NT2/D1 (cell line): ENCODE measurements at regions not wholly inside any gene's neighbourhood (a gene's known extent, or its start where the extent isn't known, plus 50 kb on each side); places are given as distances from the start of the nearest gene placed in this dataset.

Source experiments
- DNase-seq: peaks from one replicate; pipeline ENCODE4 v3.0.0-alpha.2; 2011; ENCODE audit warnings: low read depth, low spot score
- H3K27me3 ChIP-seq: 2 replicates; pipeline ENCODE4 v1.6.0; 2011; ENCODE audit warnings: mild to moderate bottlenecking; ENCODE audit not compliant: insufficient read length, insufficient read depth
- H3K36me3 ChIP-seq: 2 replicates; pipeline ENCODE4 v1.6.1; 2011; ENCODE audit warnings: mild to moderate bottlenecking, low read length, mixed read lengths; ENCODE audit not compliant: insufficient read depth, insufficient read length
- H3K4me1 ChIP-seq: 2 replicates; pipeline ENCODE4 v1.5.1; 2011; ENCODE audit not compliant: insufficient read depth, insufficient read length
- H3K4me3 ChIP-seq: 2 replicates; pipeline ENCODE4 v1.5.1; 2011; ENCODE audit warnings: low read depth; ENCODE audit not compliant: insufficient read length
- H3K9ac ChIP-seq: 2 replicates; pipeline ENCODE4 v1.6.0; 2011; ENCODE audit warnings: low read depth; ENCODE audit not compliant: insufficient read length
- H3K9me3 ChIP-seq: 2 replicates; pipeline ENCODE4 v1.5.1; 2011; ENCODE audit warnings: mild to moderate bottlenecking, low read length; ENCODE audit not compliant: insufficient read depth
- SUZ12 ChIP-seq: IDR thresholded peaks from 2 replicates; pipeline ENCODE4 v1.6.1; 2011; ENCODE audit not compliant: insufficient read length, insufficient read depth; ENCODE audit errors: extremely low read depth
- YY1 ChIP-seq: IDR thresholded peaks from 2 replicates; pipeline ENCODE4 v1.6.1; 2011; ENCODE audit not compliant: insufficient read length, insufficient read depth
- ZNF274 ChIP-seq: IDR thresholded peaks from 2 replicates; pipeline ENCODE4 v1.6.1; 2011; ENCODE audit warnings: mild to moderate bottlenecking, low read depth, low read length

DNA sequence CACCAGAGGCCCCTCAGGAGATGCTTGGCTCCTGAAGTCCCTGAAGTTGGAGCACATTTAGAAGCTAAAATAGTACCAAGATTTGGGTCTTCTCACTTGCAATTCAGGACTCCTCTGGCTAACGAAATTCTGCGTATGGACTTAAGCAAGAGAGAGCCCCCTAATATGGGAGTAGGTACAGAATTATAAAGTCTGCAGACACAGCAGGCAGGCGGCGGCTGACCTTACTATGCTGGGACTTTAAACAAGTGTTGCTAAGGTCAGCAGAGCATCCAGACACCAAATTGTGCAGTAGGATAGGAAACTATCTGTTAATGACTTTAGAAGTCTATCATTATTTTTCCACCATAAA, 104.5 kb upstream of the PDE4B start:
- Histone ChIP-seq H3K9me3 (peaks cover 12% of the 10 kb centered on the region; the same call in 1 of the 2 replicates), H3K27me3 (peaks cover 8% of the 10 kb centered on the region), H3K4me3 (no peak overlapping the region), H3K4me1 (no peaks in the 10 kb centered on the region), H3K9ac (no peak overlapping the region), H3K36me3 (no peaks in the 10 kb centered on the region)
- no peak for TF ChIP-seq ZNF274
- DNase-seq: no peak

DNA sequence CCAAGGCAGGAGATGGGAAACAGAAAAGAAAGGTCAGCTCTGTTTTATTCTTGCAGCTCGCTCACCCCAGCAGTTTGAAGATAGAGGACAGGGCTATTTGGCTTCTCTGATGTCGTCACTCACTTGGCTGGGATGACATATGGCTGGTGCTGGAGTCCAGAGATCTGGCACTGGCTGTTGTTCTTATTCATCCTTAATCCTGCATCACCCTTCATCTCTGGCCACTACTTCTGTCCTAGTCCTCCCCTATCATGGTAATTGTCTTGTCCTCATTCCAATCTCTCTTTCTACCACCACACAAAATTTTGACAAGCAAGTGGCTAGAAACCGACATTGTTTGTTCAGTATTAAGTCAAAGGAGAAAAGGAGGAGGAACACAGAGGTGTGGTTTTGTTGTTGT, 103.8 kb upstream of the PDE4B start:
- no peak for DNase-seq

DNA sequence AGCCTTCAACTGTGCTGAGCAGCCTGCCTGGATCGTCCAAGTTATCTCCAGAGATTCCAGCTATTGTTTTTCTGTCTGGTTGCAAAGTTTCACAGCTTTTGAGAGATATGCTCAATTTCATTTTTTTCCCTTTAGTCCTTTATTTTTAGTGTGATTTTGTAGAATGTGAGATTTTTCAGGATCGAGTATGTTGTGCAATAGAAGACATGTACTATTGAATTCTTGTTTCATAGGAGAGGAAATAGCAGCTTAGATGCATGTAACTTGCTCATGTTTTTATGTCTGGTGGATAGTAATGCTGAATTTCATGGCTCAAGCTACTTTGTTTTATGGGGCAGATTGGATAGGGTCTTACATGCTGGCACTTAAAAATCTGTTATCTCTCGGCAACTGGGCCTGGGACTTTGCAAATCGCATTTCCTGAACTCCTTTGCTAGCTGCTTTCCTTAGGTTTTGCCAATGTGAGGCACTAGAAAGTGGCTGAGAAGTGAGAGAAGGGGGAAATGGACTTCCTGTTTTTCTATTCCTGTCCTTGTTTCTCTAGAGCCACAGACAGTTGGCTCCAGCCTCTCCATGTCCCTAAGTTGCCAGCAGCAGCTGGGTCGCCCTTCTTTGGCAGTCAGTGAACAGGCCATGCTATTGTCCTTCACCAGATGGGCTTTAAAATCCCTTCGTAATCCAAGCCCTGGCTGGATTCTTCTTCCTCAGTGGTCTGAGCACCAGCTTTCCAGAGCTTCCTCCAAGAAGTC, 101.4 kb upstream of the PDE4B start:
- Histone ChIP-seq H3K27me3 (peaks cover 8% of the 10 kb centered on the region), H3K4me3 (no peak overlapping the region), H3K9ac (no peak overlapping the region), H3K36me3 (no peaks in the 10 kb centered on the region), H3K4me1 (no peaks in the 10 kb centered on the region), H3K9me3 (no peaks in the 10 kb centered on the region)
- no peak for DNase-seq
- TF ChIP-seq YY1 (no peak), SUZ12 (no peak), ZNF274 (no peak)

More for the DNA sequence above, 103.8 kb upstream of the PDE4B start:
- H3K4me1 ChIP-seq: no peaks in the 10 kb centered on the region
- peaks cover 12% of the 10 kb centered on the region; the same call in 1 of the 2 replicates for H3K9me3 ChIP-seq
- H3K9ac ChIP-seq: no peak overlapping the region
- H3K27me3 ChIP-seq: peaks cover 8% of the 10 kb centered on the region
- H3K36me3 ChIP-seq: no peaks in the 10 kb centered on the region
- TF ChIP-seq ZNF274 (no peak), SUZ12 (no peak), YY1 (no peak)
- no peak overlapping the region for H3K4me3 ChIP-seq

DNA sequence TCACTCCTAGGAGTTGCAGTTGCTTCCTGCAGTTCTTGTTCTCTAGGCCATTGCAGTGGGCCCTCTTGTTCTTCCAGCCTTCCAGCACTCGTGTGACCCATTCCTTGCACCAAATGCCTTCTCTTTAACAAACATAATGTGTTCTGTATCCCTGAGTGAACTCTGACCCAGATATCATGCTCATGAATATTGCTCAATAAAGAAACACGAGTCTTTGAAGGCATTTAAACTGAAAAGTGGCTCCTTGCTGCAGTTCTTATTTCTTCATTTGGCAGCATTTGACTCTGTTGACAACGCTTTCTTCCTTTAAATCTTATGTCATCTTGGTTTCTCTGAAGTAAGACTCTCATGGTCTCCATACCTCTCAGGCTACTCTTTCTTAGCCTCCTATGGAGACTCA, 100.7 kb upstream of the PDE4B start:
- Histone ChIP-seq H3K9ac (no peak overlapping the region), H3K9me3 (no peaks in the 10 kb centered on the region), H3K4me1 (no peaks in the 10 kb centered on the region), H3K36me3 (no peaks in the 10 kb centered on the region), H3K4me3 (no peak overlapping the region), H3K27me3 (peaks cover 8% of the 10 kb centered on the region)
- TF ChIP-seq YY1: no peak
- TF ChIP-seq ZNF274: no peak
- no peak for TF ChIP-seq SUZ12
- DNase-seq: no peak

DNA sequence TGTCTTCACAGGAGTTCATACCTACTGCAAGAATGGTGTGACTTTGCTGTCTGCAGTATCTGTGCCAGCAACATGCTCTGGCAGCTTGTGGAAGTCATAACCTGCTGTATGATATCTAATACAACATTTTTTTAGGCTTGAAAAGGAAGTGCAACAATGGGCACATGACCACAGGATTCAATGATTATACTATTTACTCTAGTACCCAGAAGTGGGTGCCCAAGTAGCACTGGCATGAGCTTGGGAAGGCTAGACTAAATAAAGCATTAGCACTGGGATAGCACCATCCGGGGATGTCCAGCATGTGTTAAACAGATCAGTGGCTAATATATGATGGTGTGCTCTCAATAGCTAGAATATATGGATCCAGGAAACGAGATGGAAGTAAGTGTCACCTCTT, 98.6 kb upstream of the PDE4B start:
- Histone ChIP-seq H3K27me3 (peaks cover 8% of the 10 kb centered on the region), H3K4me3 (no peak overlapping the region), H3K9me3 (no peaks in the 10 kb centered on the region), H3K36me3 (no peaks in the 10 kb centered on the region), H3K9ac (no peak overlapping the region), H3K4me1 (no peaks in the 10 kb centered on the region)
- DNase-seq: no peak
- TF ChIP-seq YY1: no peak

DNA sequence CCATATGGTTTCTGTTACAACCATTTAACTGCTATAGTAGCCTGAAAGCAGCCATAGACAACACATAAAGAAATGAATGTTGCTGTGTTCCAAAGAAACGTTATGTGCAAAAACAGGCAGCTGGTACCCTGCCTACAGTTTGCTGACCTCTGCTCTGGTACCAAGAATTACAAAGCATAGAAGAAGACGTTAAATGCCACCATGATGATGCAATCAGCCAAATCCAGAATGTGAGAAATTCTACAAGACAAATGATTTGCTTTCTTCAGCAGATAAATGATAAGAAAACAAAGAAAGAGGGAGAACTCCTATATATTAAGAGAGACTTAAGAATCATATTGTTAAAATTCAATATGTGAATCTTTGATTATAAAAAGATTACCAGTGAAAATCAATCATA, 97.8 kb upstream of the PDE4B start:
- Histone ChIP-seq H3K9ac (no peak overlapping the region), H3K27me3 (peaks cover 1% of the 10 kb centered on the region), H3K9me3 (no peaks in the 10 kb centered on the region), H3K36me3 (no peaks in the 10 kb centered on the region), H3K4me1 (no peaks in the 10 kb centered on the region), H3K4me3 (no peak overlapping the region)
- TF ChIP-seq SUZ12: no peak
- DNase-seq: no peak

DNA sequence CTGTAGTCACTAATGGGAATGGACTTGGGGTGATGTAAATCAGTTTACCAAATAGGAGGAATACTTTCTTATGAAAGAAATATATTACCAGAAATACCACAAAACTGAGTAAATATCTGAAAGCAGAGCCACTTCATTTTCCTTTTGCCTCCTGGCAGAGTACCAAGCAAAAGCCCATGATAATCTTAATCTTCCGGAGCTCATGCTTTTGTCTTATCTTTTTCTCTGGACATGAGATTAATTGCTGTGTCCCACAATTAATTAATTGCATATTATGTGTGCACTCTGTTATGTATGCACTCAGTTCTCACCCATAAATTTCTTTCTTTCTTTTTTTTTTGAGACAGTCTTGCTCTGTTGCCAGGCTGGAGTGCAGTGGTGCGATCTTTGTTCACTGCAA, 94.1 kb upstream of the PDE4B start:
- Histone ChIP-seq H3K36me3 (no peaks in the 10 kb centered on the region), H3K4me1 (no peaks in the 10 kb centered on the region), H3K9ac (no peak overlapping the region), H3K9me3 (no peaks in the 10 kb centered on the region), H3K4me3 (no peak overlapping the region), H3K27me3 (no peaks in the 10 kb centered on the region)
- DNase-seq: no peak
- TF ChIP-seq YY1 (no peak), ZNF274 (no peak), SUZ12 (no peak)

DNA sequence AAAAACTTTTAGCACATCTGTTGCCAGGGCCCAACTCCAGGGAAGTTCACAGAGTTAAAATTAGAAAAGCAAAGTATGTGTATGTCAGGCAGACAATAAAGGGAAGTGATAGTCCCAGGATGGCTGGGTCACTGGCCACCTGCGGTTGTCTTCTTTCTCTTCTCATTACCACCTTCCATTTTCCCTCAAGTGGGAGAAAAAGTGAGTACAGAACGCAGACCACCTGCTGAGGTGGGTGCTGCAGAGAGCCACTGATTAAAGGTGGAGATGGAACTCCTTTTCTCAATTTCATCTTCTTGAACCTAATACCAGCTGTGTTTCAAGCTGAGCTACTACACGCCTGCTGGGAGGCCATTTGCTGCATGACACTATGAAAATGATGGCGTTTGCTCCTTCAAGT, 88.8 kb upstream of the PDE4B start:
- Histone ChIP-seq H3K9ac (no peak overlapping the region), H3K9me3 (no peaks in the 10 kb centered on the region), H3K27me3 (no peaks in the 10 kb centered on the region), H3K4me3 (no peak overlapping the region), H3K36me3 (no peaks in the 10 kb centered on the region), H3K4me1 (no peaks in the 10 kb centered on the region)
- no peak for DNase-seq
- no peak for TF ChIP-seq SUZ12
- TF ChIP-seq YY1: no peak
- TF ChIP-seq ZNF274: no peak
